ENCODE measurements at regions not wholly inside any gene's neighbourhood (a gene's known extent, or its start where the extent isn't known, plus 50 kb on each side); places are given as distances from the start of the nearest gene placed in this dataset.

DNA sequence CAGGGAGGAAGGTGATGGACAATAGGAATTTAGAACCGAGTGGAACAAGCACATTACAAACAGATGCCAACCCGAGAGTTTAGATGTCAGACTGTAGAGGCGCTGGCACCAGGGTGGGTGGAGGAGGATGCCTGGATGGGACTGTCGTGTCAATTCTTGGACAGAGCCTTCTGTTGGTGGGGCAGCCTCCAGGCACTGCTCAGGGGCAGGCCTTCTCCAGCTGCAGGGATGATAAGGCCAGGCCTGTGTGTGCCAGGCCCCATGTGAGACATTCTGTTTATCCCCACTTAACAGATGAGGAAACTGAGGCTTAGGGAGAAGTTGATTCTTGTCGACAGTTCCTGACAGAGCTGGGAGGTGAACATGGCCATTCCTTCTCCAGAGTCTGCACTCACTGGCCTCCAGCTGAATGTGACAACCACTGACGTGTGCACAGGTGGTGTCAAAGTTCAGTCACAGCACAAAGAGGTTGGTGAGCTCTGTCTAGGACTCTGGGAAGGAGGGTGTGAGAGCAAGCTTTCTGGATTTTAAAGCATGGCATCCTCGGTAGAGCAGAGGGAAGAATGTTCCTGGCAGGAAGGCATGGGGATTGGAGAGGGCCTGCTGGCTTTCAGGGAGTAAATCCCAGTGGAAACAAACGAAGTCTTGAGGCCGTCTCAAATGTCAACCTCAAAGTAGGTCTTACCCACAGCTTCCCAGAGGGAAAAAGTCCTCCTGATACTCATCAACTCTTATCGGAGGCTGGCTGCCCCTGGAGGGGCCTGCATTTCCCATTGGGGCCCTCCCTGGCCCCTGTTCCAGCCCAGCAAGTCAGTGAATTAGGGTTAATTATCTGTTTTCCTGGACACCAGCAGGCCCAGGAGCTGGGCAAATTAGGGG lies 52.4 kb downstream of the GLI2 start:
- TF ChIP-seq, protein P1, sequence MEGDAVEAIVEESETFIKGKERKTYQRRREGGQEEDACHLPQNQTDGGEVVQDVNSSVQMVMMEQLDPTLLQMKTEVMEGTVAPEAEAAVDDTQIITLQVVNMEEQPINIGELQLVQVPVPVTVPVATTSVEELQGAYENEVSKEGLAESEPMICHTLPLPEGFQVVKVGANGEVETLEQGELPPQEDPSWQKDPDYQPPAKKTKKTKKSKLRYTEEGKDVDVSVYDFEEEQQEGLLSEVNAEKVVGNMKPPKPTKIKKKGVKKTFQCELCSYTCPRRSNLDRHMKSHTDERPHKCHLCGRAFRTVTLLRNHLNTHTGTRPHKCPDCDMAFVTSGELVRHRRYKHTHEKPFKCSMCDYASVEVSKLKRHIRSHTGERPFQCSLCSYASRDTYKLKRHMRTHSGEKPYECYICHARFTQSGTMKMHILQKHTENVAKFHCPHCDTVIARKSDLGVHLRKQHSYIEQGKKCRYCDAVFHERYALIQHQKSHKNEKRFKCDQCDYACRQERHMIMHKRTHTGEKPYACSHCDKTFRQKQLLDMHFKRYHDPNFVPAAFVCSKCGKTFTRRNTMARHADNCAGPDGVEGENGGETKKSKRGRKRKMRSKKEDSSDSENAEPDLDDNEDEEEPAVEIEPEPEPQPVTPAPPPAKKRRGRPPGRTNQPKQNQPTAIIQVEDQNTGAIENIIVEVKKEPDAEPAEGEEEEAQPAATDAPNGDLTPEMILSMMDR (IDR thresholded peaks at IDR 0.05; ENCODE audit: poor library complexity, severe bottlenecking) = no peak
- TF ChIP-seq EZH2 (IDR thresholded peaks at IDR 0.05; ENCODE audit: borderline replicate concordance, insufficient read depth, low read length, poor library complexity, severe bottlenecking) (no peak), RAD21 (conservative IDR thresholded peaks at IDR 0.05) (no peak), POLR2AphosphoS5 (IDR thresholded peaks at IDR 0.05) (no peak)
- TF ChIP-seq, protein P2, sequence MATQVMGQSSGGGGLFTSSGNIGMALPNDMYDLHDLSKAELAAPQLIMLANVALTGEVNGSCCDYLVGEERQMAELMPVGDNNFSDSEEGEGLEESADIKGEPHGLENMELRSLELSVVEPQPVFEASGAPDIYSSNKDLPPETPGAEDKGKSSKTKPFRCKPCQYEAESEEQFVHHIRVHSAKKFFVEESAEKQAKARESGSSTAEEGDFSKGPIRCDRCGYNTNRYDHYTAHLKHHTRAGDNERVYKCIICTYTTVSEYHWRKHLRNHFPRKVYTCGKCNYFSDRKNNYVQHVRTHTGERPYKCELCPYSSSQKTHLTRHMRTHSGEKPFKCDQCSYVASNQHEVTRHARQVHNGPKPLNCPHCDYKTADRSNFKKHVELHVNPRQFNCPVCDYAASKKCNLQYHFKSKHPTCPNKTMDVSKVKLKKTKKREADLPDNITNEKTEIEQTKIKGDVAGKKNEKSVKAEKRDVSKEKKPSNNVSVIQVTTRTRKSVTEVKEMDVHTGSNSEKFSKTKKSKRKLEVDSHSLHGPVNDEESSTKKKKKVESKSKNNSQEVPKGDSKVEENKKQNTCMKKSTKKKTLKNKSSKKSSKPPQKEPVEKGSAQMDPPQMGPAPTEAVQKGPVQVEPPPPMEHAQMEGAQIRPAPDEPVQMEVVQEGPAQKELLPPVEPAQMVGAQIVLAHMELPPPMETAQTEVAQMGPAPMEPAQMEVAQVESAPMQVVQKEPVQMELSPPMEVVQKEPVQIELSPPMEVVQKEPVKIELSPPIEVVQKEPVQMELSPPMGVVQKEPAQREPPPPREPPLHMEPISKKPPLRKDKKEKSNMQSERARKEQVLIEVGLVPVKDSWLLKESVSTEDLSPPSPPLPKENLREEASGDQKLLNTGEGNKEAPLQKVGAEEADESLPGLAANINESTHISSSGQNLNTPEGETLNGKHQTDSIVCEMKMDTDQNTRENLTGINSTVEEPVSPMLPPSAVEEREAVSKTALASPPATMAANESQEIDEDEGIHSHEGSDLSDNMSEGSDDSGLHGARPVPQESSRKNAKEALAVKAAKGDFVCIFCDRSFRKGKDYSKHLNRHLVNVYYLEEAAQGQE (IDR thresholded peaks at IDR 0.05; ENCODE audit: borderline replicate concordance) = no peak

Data from neural cell (in vitro differentiated cells).